ENCODE measurements at regions not wholly inside any gene's neighbourhood (a gene's known extent, or its start where the extent isn't known, plus 50 kb on each side); places are given as distances from the start of the nearest gene placed in this dataset.
"Not testable (repeated sequence)": the region's sequence is repeated elsewhere in the genome, so short reads cannot be mapped to it uniquely, and the experiment has no call there.

DNA sequence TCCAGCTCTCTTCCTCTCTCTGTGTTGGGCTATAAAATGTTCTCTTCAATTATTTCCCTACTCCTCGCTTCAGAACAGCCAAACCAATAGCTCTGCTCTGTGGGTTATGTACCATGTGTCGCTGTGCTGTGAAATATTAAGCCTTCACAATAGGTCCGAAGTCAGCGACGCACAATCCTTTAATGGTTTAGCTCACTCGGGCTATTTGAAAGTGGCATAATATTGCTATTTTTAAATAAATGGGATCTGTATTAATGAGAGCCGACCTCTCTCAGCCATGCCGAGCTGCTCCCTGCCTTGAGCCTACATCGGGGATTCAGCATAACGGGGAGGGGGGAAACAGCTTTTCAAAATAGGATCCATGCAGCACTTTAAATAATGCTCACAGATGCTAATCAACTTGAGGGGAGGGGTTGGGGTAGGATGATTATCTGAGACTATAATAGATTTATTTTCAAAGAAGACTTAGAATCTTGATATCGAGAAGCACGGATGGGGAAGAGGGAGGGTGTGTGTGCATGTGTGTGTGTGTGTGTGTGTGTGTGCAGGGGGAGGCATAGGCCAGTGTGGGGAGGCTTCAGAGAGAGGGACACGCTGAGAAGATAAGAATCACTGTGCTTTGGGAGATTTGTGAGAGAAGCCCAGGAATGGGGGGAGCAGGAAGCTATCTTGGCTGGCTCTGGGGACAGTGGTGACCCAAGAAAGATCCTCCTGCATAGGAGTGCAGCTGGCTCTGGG lies 271.5 kb downstream of the NXPE2 start:
- no peak for DNase-seq

DNA sequence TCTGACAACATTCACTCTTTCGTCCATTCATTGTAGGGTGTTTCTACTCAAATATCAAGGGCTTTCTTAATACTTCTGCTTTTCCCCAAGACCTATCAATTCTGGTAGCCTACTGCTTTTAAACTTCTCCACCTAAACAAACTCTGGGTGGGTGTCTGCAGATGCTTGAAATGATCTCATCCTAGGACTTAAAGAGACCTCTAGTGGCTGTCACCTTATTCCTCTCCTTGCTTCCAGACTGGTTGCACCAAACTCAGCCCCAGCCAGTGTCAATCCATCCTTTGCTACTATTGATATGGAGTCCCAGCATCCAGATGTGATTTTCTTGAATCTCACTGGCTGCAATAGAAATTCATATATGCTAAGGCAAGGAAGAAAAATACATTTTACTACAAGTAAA lies 274.7 kb downstream of the NXPE2 start:
- DNase-seq, result no peak

DNA sequence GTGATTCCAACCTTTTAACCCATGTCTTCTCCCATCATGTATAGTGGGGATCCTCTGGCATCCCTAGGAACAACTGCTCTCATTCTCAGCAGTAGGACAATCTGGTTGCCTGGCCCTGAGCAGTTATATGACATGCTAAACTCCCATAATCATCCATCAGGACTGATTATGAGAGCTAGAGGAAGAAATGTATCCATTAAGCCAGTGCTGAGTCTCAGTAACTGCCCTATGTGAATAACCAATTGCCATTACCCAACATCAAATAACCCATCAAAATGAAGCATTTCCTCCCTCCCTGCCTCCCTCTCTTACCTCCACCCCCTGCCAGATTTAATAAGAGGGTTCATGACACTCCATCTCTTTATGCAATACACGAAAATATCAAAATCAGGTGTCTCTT lies 277.6 kb downstream of the NXPE2 start:
- no peak for DNase-seq

DNA sequence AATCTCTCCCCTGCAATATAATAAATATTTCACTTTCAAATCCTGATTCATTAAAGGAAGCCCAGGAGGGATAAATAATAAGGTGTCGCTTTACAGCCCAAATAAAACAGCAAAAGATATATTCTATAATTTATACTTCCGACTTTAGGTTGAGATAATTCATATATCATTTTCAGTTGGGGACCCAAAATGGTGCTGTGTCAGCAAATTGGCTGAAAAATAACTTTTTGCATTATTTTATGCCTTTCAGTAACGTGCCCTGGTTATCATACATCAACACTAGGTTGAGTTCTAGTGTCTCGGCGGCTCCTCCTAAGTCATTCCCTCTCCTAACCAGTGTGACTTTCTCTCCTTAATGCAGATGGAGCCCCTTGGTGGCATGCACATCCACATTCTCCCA lies 278.2 kb downstream of the NXPE2 start:
- DNase-seq, result no peak

DNA sequence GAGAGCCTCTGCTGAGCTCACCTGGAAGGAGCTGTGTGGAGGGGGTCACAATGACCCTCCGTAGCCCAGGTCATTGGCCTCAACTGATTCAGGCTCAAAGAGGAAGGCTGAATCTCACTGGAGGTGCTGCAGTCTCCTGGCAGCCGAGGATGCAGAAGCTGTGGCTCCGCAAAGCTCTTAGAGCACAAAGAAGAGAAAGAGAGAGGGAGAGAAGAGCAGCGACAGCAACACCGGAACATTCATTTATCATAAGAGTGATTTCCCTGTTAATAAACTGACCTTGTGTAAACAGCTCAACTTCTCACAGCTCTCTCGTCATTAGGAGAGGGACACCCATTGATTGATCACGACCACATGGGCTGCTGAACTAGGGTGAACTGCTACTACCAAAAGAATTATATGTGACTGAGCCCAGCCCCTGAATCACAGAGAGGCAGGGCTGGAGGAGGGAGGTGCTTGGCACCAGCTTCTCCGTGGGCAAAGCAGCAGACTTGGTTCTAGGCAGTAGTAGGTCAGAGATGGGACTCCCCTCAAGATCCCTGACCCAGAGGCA lies 281.7 kb downstream of the NXPE2 start:
- DNase-seq, result no peak

DNA sequence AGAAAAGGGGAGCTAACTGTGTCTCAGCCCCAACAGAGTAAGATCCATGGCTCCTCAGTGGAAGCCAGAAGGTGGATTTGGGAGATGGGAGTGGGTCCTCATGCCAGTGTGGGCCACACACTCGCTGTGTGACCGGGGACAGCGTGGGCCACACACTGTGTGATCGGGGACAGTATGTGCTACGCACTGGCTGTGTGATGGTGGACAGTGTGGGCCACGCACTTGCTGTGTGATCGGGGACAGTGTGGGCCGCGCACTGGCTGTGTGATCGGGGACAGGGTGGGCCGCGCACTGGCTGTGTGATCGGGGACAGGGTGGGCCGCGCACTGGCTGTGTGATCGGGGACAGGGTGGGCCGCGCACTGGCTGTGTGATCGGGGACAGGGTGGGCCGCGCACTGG lies 282.5 kb downstream of the NXPE2 start:
- not testable (repeated sequence) for DNase-seq

DNA sequence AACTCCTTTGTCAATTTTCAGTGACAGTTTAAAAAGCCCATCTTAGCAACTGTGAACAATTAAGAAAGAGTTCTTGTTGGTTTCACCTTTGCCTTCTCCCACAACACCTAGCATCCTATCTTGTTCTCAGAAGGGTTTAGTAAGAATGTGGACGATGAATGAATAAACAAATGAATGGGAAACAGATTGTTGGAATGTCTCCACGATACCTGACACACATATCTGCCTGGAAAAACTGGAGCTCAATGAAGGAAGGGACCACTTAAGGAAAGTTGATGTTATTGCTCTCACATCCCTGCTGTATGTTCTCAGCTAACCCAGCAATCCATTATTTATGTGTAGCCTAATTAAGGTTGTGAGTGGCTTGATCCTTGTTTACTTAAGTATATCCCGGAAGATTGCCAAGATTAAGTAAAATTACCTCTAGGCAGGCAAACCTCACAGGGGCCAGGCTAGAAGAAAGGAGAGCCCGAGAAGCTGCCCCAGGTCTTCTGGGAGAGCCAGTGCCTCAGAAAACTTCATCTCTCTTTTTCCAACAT lies 286.4 kb downstream of the NXPE2 start:
- DNase-seq, result no peak

DNA sequence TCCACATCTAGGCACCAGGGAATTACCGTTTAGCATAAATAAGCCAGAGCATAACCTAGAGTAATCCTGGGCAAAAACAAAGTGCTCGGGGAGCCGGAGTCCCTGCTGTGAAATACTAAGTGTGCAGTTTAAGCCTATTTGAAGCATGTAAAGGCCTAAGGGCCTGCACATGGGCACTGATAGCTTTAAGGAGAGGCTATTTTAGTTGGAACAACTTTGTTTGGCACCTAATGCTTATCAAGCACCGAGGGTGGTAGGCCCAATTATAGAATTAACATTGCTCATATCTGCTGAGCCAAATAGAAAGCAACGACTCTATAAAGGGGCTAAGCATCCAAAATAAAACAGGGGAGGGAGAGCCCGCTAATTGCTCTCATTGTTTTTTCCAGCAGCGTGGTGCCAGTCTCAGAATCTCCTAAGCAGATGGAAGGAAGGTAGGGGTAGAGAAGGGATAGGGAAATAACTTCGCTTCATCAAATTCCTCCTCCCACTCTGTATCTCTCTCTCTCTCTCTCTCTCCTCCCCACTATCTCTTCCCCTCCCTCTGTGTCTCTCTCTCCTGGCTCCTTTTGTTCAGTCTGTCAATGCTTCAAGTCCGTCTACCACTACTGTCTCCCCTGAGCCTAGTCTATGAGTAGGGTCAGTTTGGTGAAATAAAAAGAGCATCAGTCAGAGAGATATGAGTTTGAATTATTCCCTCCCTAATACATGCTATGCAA lies 292.8 kb downstream of the NXPE2 start:
- no peak for DNase-seq

DNA sequence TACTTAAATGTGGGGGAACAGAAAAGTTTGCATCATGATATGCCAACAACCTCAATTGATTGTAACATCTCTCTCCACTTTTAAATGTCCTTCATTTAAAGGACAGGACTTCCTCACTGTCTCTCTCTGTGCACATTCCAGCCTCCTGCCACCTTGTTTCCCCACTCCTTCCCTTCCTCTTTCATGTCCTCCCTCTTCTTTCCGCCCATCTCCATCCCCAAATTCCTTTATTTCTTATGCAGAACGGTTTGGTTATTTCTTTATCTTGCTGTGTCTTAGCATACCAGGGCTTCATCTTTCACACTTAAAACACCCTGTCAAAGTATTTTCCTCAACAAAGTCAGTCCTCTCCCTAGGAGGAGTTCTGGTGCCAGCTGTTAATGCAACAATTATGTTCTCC lies 293.8 kb downstream of the NXPE2 start:
- no peak for DNase-seq

DNA sequence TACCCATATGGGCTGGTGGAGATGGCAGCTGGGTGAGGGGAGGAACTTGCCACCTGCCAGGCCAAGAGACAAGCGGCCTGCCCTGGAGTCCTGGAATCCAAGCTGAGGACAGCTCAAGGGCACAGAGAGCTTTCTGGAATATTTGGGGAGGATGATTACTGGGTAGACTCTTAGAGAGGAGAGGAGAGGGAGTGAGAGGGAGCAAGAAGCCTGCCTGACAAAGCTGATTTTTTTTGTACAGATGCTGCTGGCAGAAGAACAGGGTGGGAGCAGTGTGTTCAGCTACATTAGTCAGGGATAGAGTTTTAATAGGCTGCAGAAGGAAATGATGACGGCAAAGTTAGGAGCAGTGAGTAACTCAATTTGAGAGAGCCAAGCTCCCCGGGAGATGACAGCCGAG lies 299.3 kb downstream of the NXPE2 start:
- DNase-seq, result no peak

DNA sequence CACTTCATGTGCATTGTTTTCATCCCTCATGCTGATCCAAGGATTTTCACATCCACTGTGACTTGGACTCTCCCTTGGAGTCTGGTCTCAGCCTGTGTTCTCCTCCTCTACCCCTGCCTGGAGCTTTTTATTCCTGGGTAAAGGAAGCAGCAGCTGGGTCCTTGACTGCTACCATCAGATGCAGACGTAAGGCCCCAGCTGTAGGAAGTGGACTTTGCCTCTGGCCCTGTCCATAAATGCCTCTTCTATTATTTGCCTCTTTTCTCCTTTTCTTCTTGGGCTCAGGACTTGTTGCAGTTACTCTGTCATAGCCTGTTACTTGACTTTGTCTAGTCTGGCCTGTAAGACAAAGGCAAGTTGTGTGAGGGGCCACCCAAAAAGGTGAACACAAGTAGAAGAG lies 303.8 kb downstream of the NXPE2 start:
- DNase-seq, result no peak

DNA sequence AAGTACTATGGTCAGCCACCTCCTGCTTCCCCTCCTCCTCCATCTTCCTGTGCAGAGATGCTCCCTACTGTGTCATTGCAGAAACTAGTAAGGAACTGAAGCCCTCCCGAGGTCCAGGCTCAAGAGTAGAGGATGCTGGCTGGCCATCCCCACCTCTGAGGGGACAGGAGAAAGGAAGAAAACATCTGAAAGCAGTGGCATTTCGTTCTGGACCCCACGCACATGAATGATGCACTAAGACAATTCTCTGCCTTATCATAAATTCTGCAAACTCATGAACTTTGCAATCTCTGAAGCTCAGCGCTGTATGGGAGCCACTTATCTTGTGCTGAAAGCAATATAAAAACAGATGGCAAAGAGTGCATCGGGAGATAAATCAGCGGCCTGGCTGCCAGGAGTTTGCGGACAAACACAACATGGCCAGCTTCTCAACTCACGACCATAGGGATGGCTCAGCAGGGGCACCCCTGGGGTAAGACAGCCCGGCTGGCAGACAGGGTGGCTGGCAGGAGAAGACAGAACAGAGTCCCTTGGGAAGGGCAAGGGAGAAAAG lies 306.4 kb downstream of the NXPE2 start:
- no peak for DNase-seq

DNA sequence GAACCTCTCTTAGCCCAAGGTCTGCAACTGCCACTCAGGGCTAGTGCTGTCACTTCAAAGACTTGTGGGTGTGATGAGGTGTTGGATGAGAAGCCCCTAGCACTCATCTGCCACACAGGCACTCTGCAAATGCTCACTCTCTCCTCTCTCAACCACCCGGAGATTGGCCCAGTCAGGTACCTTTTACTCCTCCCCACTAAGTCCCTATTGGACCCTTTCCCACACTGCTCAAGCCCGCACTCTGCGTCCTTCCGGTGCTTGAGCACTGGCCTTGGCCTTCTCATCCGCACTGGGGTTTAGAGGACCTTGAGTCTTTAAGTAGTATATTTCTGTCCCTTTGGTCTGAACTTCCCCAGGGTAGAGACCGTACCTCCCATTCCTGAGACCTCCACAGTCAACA lies 308.0 kb downstream of the NXPE2 start:
- DNase-seq, result no peak

DNA sequence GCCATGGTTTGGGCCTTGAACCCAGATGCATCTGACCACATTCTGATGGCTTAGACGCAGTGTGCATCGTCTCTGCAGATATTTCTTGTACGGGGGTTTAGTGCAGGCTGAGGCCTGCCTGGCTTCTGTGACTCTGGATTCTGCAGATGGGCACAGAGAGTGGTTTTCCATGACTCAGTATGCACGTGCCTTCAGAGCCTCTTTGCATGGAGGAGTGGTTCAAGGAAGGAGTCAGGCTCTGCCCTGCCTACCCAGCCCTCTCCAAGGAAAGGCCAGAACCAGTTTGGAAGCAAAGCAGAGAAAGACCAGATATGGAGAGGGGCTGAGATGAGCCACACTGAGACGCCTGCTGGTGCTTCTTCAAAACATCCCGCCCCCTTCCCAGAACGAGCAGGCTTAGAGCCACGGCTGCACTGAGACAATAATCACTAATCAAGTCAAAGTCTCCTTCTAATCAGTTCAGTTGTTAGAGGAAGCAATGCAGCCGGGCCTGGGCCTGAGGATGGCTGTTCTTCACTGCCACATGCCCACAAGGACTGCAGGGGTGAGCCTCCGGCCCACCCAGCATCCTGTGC lies 308.9 kb downstream of the NXPE2 start:
- no peak for DNase-seq

DNA sequence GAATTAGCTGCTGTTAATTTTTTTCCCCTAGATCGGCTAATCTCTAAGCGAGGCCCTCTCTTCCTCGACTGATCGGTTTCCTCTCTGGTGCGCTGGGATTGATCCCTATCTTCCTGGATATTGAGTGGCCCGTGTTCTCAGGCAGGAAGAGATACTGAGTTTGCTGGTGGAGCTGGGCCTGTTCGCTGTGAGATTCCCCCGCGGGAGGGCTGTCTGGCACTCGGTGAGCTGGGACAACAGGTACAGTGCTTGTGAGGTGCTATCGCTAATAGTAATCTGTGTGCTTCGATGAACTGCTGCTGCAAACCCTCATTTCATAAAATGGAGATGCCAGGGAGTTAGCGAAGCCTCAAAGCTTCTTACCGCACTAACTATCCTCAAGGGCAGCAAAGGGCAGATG lies 310.3 kb downstream of the NXPE2 start:
- DNase-seq, result no peak

DNA sequence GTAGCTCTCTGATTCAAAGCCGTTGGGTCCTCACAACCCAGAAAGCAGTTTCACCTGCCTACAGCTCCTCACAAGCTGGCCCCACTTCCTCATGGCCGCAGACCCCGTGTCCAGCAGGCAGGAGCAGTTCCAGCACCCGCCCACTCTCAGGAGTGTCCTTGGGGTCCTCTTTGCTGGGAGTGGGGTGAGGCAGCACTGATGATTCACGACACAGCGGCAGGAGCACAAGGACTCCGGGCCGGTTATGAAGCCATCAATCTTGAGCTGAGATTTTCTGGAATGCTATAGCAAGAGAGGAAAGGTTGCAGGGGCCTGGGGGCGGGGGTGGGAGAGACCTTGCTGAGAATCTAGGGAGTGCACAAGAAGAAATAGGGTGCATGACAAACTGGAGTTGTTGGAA lies 311.2 kb downstream of the NXPE2 start:
- DNase-seq, result no peak

DNA sequence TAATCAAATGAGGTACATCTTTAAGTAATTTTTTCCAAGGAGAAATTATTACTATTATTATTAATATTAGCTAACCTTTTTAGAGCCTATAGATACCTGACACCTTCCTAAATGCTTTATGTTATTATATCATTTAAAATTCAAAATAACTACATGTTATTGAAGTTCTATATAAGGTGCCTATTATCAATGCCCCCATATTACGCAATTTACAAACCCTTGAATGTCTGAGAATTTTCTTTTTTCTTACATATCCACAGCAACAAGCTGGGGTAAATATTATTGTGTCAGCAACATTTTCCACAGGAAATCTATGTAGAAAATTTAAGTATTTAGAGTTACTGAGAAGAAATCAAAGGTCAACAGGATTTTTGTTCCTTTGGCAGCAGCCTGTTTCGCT lies 327.3 kb downstream of the NXPE2 start:
- no peak for DNase-seq

DNA sequence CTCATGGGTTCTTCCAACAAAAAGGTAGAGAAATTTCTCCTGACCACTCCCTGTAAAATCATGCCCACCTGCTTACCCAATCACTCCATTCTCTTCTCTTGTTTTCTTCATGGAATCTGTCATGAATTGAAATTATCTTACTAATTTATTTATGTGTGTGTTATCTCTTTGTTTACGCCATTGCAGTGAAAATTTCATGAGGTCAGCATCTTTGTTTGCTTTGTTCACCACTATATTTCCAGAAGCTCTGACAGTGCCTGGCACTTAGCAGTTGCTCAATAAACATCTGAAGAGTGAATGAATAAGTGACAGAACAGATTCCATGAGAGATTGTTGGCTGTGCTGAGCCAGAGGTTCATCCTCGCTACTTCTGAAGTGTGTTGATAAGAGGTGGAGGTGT lies 329.5 kb downstream of the NXPE2 start:
- no peak for DNase-seq

DNA sequence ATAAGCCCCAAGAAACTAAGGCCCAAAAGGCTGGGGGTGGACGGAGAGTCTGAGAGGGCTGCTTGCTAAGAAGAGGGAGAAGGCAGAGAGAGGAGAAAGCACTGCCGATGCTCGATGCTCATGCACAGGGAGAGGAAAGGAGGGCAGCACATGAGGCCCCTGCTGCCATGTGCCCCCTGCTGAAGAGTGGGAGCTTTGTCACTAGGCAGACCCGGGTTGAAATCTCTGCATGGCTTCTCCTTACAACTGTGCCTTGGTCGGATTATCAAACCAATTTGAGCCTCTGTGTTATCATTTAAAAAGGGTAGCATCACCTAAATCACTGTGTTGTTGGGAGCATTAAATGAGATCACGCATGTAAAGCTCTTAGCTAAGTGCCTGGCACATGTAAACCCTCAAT lies 330.5 kb downstream of the NXPE2 start:
- DNase-seq, result no peak

DNA sequence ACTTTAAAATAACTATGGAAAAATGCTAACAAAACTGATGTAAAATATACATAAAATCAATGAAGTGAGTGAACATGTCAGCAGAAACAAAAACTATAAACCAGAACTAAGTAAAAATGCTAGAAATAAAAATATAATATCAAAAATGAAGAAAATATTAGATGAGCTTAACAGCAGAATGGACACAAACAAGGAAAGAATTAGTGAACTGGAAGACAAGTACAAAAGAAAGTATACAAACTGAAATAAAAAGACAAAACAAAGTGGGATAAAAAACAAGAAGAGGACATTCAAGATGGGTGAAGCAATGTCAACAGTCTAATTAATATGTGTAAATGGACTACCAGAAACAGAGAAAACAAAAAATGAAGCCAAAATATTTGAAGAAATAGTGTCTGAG lies 339.2 kb downstream of the NXPE2 start:
- no peak for DNase-seq

DNA sequence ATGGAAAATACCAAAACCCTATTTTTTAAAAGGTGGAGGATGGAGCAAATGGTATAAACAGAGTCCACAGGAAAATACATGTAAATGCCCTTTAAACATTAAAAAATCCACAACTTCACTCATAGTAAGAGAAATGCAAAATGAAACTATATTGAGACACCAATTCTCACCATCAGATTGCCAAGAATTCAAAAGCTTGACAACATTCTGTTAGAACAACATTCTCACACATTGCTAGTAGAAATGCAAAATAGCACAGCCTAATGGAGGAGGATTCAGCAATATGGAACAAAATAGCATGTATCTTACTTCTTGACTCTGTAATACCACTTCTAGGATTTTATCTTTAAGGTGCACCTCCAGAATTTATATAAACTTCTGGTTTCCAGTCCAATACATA lies 351.8 kb downstream of the NXPE2 start:
- no peak for DNase-seq

DNA sequence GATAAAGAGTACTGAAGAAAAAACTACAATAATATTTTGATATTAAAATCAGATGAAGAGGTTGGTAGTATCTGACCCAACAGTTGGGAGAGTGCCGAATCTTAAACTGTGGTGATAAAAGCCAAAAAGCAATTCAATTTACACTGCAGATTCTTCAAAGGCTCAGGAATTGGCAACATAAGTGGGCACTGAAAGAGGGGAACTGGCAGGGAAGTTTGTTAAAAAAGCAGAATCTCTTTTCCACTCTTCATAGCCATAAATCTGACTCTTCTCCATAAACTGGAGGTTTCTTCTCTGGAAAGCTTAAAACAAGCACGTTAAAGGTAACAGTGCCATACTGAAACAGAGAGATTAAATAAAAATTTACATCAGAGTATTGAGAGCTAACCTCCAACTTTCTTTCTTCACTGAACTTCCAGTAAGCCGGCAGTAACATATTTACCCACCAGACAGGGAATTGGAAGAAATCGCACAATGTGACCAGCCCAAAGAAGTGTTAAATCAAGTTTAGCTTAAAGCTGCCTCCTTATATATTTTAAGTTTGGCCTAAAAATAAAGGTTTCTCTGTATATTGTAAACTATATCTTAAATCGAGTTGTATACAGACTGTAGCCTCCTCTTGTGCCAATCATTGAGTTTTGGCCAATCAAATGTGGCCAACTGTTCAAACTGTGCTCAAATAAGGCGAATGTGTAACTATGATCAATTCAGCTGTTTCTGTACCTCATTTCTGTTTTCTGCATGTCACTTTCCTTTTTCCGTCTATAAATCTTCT lies 358.3 kb downstream of the NXPE2 start:
- no peak for DNase-seq

DNA sequence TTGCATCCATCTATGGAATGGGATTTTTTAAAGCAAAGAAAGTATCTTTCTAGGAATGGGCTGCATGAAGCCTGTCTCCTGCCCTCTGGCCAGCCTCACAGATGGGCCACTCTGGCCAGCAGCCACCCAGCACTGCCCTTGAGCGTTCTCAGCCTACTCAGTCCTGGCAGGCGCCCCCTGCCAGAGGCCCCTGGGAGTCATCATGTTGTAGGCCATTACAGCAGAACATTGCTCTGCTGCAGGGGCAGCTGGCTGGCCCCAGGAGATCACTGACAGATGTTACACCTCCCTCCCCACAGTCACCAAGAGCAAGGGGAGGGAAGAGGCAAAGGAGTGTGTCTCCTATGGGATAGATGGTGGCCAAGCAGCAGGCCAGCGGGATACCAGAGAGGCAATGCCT lies 363.7 kb downstream of the NXPE2 start:
- DNase-seq, result no peak

Data from stimulated activated CD4-positive, alpha-beta T cell treated with anti-CD3 and anti-CD28 coated beads, Interleukin-12 subunit alpha, Interleukin-12 subunit beta, amount 100 ng/mL, for 4 hours (primary cell).